RWPE2 (cell line): ENCODE measurements at regions not wholly inside any gene's neighbourhood (a gene's known extent, or its start where the extent isn't known, plus 50 kb on each side); places are given as distances from the start of the nearest gene placed in this dataset.

Experiments
- ATAC-seq: fragments of 200-7000 bp; cut with Tn5 transposase; 3 replicates; pipeline ENCODE4 v1.9.1; 2021; ENCODE audit warnings: low read depth
- DNase-seq: peaks from one replicate; pipeline ENCODE4 v3.0.0-alpha.2; 2020; ENCODE audit warnings: low spot score
- H3K27ac ChIP-seq: fragments of 450-650 bp; 2 replicates; pipeline ENCODE4 v1.5.1; 2017; ENCODE audit warnings: mild to moderate bottlenecking; ENCODE audit not compliant: poor library complexity, severe bottlenecking
- H3K27me3 ChIP-seq: fragments of 250-450 bp; sonication (Bioruptor Pico); 2 replicates; pipeline ENCODE4 v1.5.1; 2021; ENCODE audit warnings: mild to moderate bottlenecking, moderate library complexity; ENCODE audit not compliant: insufficient read depth, poor library complexity, severe bottlenecking
- H3K36me3 ChIP-seq: fragments of 250-450 bp; sonication (Bioruptor Pico); 2 replicates; pipeline ENCODE4 v1.5.1; 2020; ENCODE audit warnings: low read depth, mild to moderate bottlenecking, moderate library complexity
- H3K4me1 ChIP-seq: fragments of 250-450 bp; sonication (Bioruptor Pico); 2 replicates; pipeline ENCODE4 v1.5.1; 2021; ENCODE audit warnings: mild to moderate bottlenecking, moderate library complexity; ENCODE audit not compliant: insufficient read depth, poor library complexity, severe bottlenecking
- H3K4me3 ChIP-seq: fragments of 250-450 bp; sonication (Bioruptor Pico); 2 replicates; pipeline ENCODE4 v1.5.1; 2021; ENCODE audit warnings: mild to moderate bottlenecking, moderate library complexity; ENCODE audit not compliant: severe bottlenecking
- H3K9me3 ChIP-seq: fragments of 250-450 bp; sonication (Bioruptor Pico); 2 replicates; pipeline ENCODE4 v1.5.1; 2021; ENCODE audit warnings: mild to moderate bottlenecking, moderate library complexity; ENCODE audit not compliant: severe bottlenecking
- TF ChIP-seq, protein P1 (sequence below): fragments of 450-650 bp; IDR thresholded peaks from one replicate; pipeline ENCODE4 v1.5.1; 2017; ENCODE audit warnings: mild to moderate bottlenecking, moderate library complexity; ENCODE audit not compliant: poor library complexity, severe bottlenecking

DNA sequence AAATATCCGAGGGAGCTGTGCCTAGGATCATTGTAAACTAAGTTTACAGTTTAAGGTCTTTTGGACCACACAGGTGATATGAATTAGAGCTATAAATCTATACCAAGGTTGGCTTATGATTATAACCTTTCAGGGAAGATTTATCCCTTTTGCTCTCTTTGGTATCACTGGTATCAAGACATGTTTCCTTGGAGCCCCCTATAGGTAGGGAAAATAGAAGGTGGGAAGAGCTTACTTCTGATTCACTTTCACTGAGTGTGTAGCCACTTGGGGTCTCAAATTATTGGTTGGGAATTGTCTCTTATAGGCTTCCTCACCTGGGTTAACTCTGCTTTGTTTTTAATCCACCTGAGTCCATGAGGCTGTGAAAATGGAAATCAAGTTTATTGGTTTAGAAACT lies 262.1 kb upstream of the NR3C2 start:
- no peak overlapping the region for H3K27ac ChIP-seq
- H3K27me3 ChIP-seq = no peaks in the 10 kb centered on the region
- ATAC-seq (no peak), DNase-seq (no peak)
- H3K4me1 ChIP-seq = no peaks in the 10 kb centered on the region
- no peaks in the 10 kb centered on the region for H3K36me3 ChIP-seq
- H3K4me3 ChIP-seq = no peak overlapping the region
- no peaks in the 10 kb centered on the region for H3K9me3 ChIP-seq
- TF ChIP-seq, protein P1, sequence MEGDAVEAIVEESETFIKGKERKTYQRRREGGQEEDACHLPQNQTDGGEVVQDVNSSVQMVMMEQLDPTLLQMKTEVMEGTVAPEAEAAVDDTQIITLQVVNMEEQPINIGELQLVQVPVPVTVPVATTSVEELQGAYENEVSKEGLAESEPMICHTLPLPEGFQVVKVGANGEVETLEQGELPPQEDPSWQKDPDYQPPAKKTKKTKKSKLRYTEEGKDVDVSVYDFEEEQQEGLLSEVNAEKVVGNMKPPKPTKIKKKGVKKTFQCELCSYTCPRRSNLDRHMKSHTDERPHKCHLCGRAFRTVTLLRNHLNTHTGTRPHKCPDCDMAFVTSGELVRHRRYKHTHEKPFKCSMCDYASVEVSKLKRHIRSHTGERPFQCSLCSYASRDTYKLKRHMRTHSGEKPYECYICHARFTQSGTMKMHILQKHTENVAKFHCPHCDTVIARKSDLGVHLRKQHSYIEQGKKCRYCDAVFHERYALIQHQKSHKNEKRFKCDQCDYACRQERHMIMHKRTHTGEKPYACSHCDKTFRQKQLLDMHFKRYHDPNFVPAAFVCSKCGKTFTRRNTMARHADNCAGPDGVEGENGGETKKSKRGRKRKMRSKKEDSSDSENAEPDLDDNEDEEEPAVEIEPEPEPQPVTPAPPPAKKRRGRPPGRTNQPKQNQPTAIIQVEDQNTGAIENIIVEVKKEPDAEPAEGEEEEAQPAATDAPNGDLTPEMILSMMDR = peak; percentile 24

DNA sequence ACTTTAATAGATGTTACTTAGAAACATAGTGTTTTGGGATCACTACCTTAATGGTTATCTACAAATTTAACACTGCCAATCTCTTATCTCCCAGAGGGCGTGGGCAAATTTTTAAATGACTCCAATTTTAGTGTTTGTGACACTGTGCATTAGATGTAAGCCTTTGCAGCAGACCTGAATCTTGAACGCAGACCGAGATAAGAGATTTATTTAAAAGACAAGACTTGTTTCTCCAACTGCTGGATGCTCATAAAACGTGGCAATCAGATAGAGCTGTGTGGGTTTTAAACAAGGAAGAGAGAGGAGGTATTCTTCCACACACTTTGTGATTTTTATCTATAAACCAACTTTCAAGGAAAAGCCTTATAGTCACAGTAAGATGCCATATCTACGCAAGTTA lies 252.5 kb upstream of the NR3C2 start:
- TF ChIP-seq, protein P1 = no peak
- H3K27ac ChIP-seq = no peak overlapping the region
- H3K4me1 ChIP-seq = no peaks in the 10 kb centered on the region
- no peaks in the 10 kb centered on the region for H3K36me3 ChIP-seq
- H3K9me3 ChIP-seq = no peaks in the 10 kb centered on the region
- no peak for ATAC-seq
- DNase-seq = no peak
- no peak overlapping the region for H3K4me3 ChIP-seq
- no peaks in the 10 kb centered on the region for H3K27me3 ChIP-seq

DNA sequence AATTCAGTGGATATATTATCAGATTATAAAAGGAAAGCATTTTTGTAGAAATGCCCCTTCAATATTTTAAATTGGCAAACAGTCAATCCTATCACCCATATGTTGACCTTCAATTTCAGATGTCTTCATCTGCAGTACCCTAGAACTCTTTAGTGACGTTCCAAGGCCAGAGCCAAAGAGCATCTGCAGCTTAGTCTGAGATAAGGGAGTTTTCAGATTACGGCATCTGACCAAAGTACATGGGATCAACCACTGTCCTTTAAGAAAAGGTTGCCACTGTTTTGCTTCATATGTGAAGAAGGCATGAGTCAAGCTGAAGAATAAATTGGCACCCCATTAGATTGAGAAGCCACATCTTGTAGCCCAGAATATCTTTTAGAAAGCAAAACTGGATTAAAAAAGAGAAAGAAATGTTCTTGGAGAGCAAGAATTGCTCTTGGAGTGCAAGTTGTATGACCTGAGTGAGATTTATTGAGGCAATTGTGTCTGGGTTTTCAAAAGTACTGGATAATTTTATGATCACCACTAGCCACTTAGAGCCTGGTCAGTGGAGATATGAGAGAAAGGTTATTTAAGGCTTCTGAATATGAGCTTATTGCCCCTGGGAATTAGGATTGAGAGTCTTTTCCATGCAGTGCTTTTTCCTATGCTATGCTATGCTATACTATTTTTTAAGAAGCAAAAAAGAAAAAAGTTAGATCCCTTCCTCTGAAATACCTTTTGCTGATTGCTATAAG lies 251.9 kb upstream of the NR3C2 start:
- H3K27ac ChIP-seq = no peak overlapping the region
- H3K9me3 ChIP-seq = no peaks in the 10 kb centered on the region
- ATAC-seq (no peak), DNase-seq (no peak)
- no peak overlapping the region for H3K4me3 ChIP-seq
- peaks cover 4% of the 10 kb centered on the region for H3K27me3 ChIP-seq
- H3K36me3 ChIP-seq = no peaks in the 10 kb centered on the region
- TF ChIP-seq, protein P1 = no peak
- H3K4me1 ChIP-seq = no peaks in the 10 kb centered on the region

DNA sequence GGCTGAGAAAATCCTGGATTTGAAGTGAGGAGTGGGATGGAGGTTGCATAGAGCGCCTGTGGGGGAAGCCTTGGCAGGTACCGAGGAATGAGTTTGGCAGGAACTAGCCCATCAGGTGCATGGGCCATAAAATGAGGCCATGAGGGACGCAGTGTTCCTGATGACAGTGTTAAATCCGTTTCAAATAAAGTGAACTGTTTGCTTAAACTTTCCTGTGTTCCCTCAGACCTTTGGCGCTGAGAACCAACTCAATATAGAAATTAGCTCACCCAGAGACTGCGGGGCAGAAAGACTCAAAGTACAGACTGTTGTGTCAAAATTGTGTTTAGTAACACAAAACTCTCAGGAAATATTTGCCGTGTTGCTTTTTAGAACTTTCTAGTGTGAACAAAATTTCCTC lies 250.0 kb upstream of the NR3C2 start:
- Histone ChIP-seq H3K36me3 (no peaks in the 10 kb centered on the region), H3K27me3 (peaks cover 6% of the 10 kb centered on the region), H3K9me3 (no peaks in the 10 kb centered on the region), H3K27ac (no peak overlapping the region), H3K4me1 (no peaks in the 10 kb centered on the region), H3K4me3 (no peak overlapping the region)
- ATAC-seq = no peak
- TF ChIP-seq, protein P1 = no peak
- no peak for DNase-seq

DNA sequence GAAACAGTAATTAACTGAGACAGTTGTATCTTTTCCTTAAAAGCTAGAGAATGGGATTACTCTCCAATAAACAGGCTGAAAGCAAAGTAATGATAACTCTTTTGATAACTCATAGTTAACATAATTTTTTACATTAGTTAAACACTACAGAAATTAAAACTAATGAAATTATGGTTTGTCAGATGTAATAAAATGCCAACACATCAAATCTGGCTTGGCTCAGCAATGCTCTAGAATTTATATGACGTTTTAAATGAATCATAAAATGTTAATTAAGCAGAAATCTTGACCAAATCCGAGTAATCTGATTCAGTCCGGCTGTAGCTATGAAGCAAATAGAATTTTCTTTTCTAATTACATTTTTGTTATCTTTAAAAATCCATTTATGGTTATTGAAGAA lies 244.2 kb upstream of the NR3C2 start:
- no peak for DNase-seq
- TF ChIP-seq, protein P1 = no peak
- no peaks in the 10 kb centered on the region for H3K9me3 ChIP-seq

More for the DNA sequence above, 244.2 kb upstream of the NR3C2 start:
- H3K4me3 ChIP-seq = no peak overlapping the region
- H3K36me3 ChIP-seq = no peaks in the 10 kb centered on the region
- peaks cover 6% of the 10 kb centered on the region for H3K27me3 ChIP-seq
- no peak overlapping the region for H3K27ac ChIP-seq
- no peak for ATAC-seq
- no peaks in the 10 kb centered on the region for H3K4me1 ChIP-seq
